ENCODE measurements at regions not wholly inside any gene's neighbourhood (a gene's known extent, or its start where the extent isn't known, plus 50 kb on each side); places are given as distances from the start of the nearest gene placed in this dataset.

- TF ChIP-seq EP300 (IDR thresholded peaks at IDR 0.05; ENCODE audit: borderline replicate concordance), result no peak
- TF ChIP-seq YY1 (IDR thresholded peaks at IDR 0.05; ENCODE audit: low read depth), result no peak
- no peak for TF ChIP-seq USF1 (IDR thresholded peaks at IDR 0.05)
- TF ChIP-seq FOXM1 (IDR thresholded peaks at IDR 0.05; ENCODE audit: borderline replicate concordance, low read depth), result no peak
- TF ChIP-seq CREB1 (IDR thresholded peaks at IDR 0.05; ENCODE audit: low read depth), result no peak
- TF ChIP-seq MAX (IDR thresholded peaks at IDR 0.05), result no peak
- no peak for TF ChIP-seq NFIC (IDR thresholded peaks at IDR 0.05)
- TF ChIP-seq EGR1 (IDR thresholded peaks at IDR 0.05), result no peak
- TF ChIP-seq RAD21 (IDR thresholded peaks at IDR 0.05; ENCODE audit: low read depth), result no peak
- TF ChIP-seq REST (IDR thresholded peaks at IDR 0.05; ENCODE audit: low read depth), result no peak
- TF ChIP-seq CEBPB (IDR thresholded peaks at IDR 0.05), result no peak
Observed at GRCh38 chrX:140099221-140099620, 133.9 kb upstream of the CXorf66 start.
